Spleen (tissue), 11 donors: ENCODE measurements at regions not wholly inside any gene's neighbourhood (a gene's known extent, or its start where the extent isn't known, plus 50 kb on each side); places are given as distances from the start of the nearest gene placed in this dataset.

Experiments
- DNase-seq: peaks from one replicate; pipeline ENCODE4 v3.0.0-alpha.2; 2020
- H3K27ac ChIP-seq, 8 donors: fragments of 200-600 bp; sonication (generic) in 7 of 8; 1 replicate in 4 of 8; 2 replicates in 4 of 8; pipeline versions ENCODE4 v1.5.0 to v1.8.0; 2016 to 2021; ENCODE audit warnings: inconsistent platforms in 4 of 8, mild to moderate bottlenecking in 4 of 8, moderate library complexity in 1 of 8
- H3K27me3 ChIP-seq, 7 donors: fragments of 200-600 bp; sonication (generic) in 6 of 7; replicated peaks in 1 of 7; 1 replicate in 4 of 7; 2 replicates in 3 of 7; pipeline versions ENCODE4 v1.5.0 to v1.8.0; 2016 to 2021; ENCODE audit warnings: inconsistent platforms in 3 of 7, mild to moderate bottlenecking in 1 of 7
- H3K36me3 ChIP-seq, 6 donors: fragments of 200-600 bp; sonication (generic) in 5 of 6; 1 replicate in 4 of 6; 2 replicates in 2 of 6; pipeline versions ENCODE4 v1.5.0 to v1.8.0; 2016 to 2021; ENCODE audit warnings: inconsistent platforms in 2 of 6
- H3K4me1 ChIP-seq, 6 donors: fragments of 200-600 bp; sonication (generic) in 5 of 6; 1 replicate in 3 of 6; 2 replicates in 3 of 6; pipeline versions ENCODE4 v1.5.0 to v1.8.0; 2016 to 2021; ENCODE audit warnings: inconsistent platforms in 3 of 6
- H3K4me3 ChIP-seq, 8 donors: fragments of 200-600 bp; sonication (generic) in 7 of 8; 1 replicate in 4 of 8; 2 replicates in 4 of 8; pipeline versions ENCODE4 v1.5.0 to v1.8.0; 2016 to 2021; ENCODE audit warnings: inconsistent platforms in 4 of 8, mild to moderate bottlenecking in 4 of 8, moderate library complexity in 2 of 8
- H3K9me3 ChIP-seq, 8 donors: fragments of 200-600 bp; sonication (generic) in 7 of 8; 1 replicate in 4 of 8; 2 replicates in 4 of 8; pipeline versions ENCODE4 v1.5.0 to v1.8.0; 2016 to 2021; ENCODE audit warnings: inconsistent platforms in 4 of 8
- CTCF ChIP-seq, 11 experiments: fragments of 200-600 bp in 7 of 11; fragments of 450-650 bp in 4 of 11; sonication (generic) in 4 of 11; IDR thresholded peaks in 8 of 11; conservative IDR thresholded peaks in 3 of 11; 1 replicate in 7 of 11; 2 replicates in 4 of 11; pipeline versions ENCODE4 v1.4.0 to v1.8.0; 2016 to 2021; ENCODE audit warnings: antibody characterized with exemption in 11 of 11, inconsistent platforms in 4 of 11, mild to moderate bottlenecking in 1 of 11
- POLR2A ChIP-seq, 3 donors: fragments of 450-650 bp; IDR thresholded peaks; one replicate each; pipeline ENCODE4 v1.5.1; 2017; ENCODE audit warnings: antibody characterized with exemption in 3 of 3, mild to moderate bottlenecking in 1 of 3
- POLR2AphosphoS5 ChIP-seq, 3 donors: sonication (generic); formaldehyde crosslinking; IDR thresholded peaks; one replicate each; pipeline ENCODE4 v1.5.1; 2017; ENCODE audit warnings: antibody characterized with exemption in 3 of 3
- WGBS, 5 donors: extraction: QIAGEN DNeasy Blood & Tissue Kit in 3 of 5; methylation state at CpG; one replicate each; pipeline versions ENCODE4 v1.1.5 to v1.1.7; 2013 to 2018; 5-methylcytosine and 5-hydroxymethylcytosine counted together
- intact Hi-C: fragments of 100-400 bp; cut with DNase I; formaldehyde crosslinking; loops from one replicate; pipeline ENCODE4 v1.15.0; 2023; ENCODE audit warnings: low total_unique reads
- donor health status: healthy with polysubstance abuse.
- donor health status: DM: no; HTN: no; CAD: no; lungs with moderate emphysema.
- donor health status: DM: no; HTN: no; CAD: no.
- donor health status: Bipolar disorder and iron deficiency.
- donor health status: healthy.
- donor health status: DM: no; HTN: no; CAD: no.
- donor health status: DM: yes; HTN: yes; CAD: no.

- Histone ChIP-seq H3K4me3 (no peak overlapping the region), H3K27me3 (no peaks in the 10 kb centered on the region), H3K4me1 (no peaks in the 10 kb centered on the region), H3K27ac (no peak overlapping the region), H3K36me3 (no peaks in the 10 kb centered on the region), H3K9me3 (peaks cover 0 to 5% (median 0%) of the 10 kb centered on the region in 8 donors)
- WGBS, 5 donors, result 88 to 92% (median 89%) methylated on average over 4 of the region's 4 CpGs
- no peak for TF ChIP-seq POLR2A (IDR thresholded peaks at IDR 0.05)
- no peak for TF ChIP-seq POLR2AphosphoS5 (IDR thresholded peaks at IDR 0.05)
- no peak for TF ChIP-seq CTCF (IDR thresholded peaks at IDR 0.05 in 8 of 11, conservative IDR thresholded peaks at IDR 0.05 in 3 of 11)
- intact Hi-C loops, result no loop called here
- DNase-seq, result no peak
These were observed 65.8 kb downstream of the SALL1 start for GRCh38 chr16:51085271-51085670.

GRCh38 chr16:51084074-51084928 lies 66.8 kb downstream of the SALL1 start:
- no peaks in the 10 kb centered on the region for H3K36me3 ChIP-seq
- H3K27ac ChIP-seq, result no peak overlapping the region
- peaks cover 0 to 5% (median 0%) of the 10 kb centered on the region in 8 donors for H3K9me3 ChIP-seq
- TF ChIP-seq CTCF (IDR thresholded peaks at IDR 0.05 in 8 of 11, conservative IDR thresholded peaks at IDR 0.05 in 3 of 11) (no peak), POLR2AphosphoS5 (IDR thresholded peaks at IDR 0.05) (no peak), POLR2A (IDR thresholded peaks at IDR 0.05) (no peak)
- intact Hi-C loops, result no loop called here
- no peaks in the 10 kb centered on the region for H3K4me1 ChIP-seq
- DNase-seq, result no peak
- no peak overlapping the region for H3K4me3 ChIP-seq
- H3K27me3 ChIP-seq, result no peaks in the 10 kb centered on the region
- 47 to 67% (median 60%) methylated on average over 3 of the region's 3 CpGs for WGBS, 5 donors

- Histone ChIP-seq H3K9me3 (peaks cover 0 to 6% (median 1%) of the 10 kb centered on the region in 8 donors), H3K36me3 (no peaks in the 10 kb centered on the region), H3K27me3 (no peaks in the 10 kb centered on the region), H3K4me1 (no peaks in the 10 kb centered on the region), H3K4me3 (no peak overlapping the region), H3K27ac (no peak overlapping the region)
- DNase-seq, result no peak
- 65 to 72% (median 70%) methylated on average over 4 of the region's 4 CpGs for WGBS, 5 donors
- intact Hi-C loops, result no loop called here
- TF ChIP-seq POLR2AphosphoS5 (IDR thresholded peaks at IDR 0.05) (no peak), POLR2A (IDR thresholded peaks at IDR 0.05) (no peak), CTCF (IDR thresholded peaks at IDR 0.05 in 8 of 11, conservative IDR thresholded peaks at IDR 0.05 in 3 of 11) (no peak)
These were observed 78.5 kb downstream of the SALL1 start for GRCh38 chr16:51072591-51072990.

- no peaks in the 10 kb centered on the region for H3K36me3 ChIP-seq
- TF ChIP-seq CTCF (IDR thresholded peaks at IDR 0.05 in 8 of 11, conservative IDR thresholded peaks at IDR 0.05 in 3 of 11) (no peak), POLR2A (IDR thresholded peaks at IDR 0.05) (no peak), POLR2AphosphoS5 (IDR thresholded peaks at IDR 0.05) (no peak)
- no peaks in the 10 kb centered on the region for H3K4me1 ChIP-seq
- no peak overlapping the region for H3K27ac ChIP-seq
- no peak overlapping the region for H3K4me3 ChIP-seq
- intact Hi-C loops, result no loop called here
- 77 to 84% (median 80%) methylated on average over 9 of the region's 9 CpGs for WGBS, 5 donors
- no peaks in the 10 kb centered on the region for H3K9me3 ChIP-seq
- no peaks in the 10 kb centered on the region for H3K27me3 ChIP-seq
- DNase-seq, result no peak
These were observed 79.7 kb downstream of the SALL1 start for GRCh38 chr16:51071326-51071725.
